Left cardiac atrium (tissue), 4 donors: ENCODE measurements at regions not wholly inside any gene's neighbourhood (a gene's known extent, or its start where the extent isn't known, plus 50 kb on each side); places are given as distances from the start of the nearest gene placed in this dataset.

ENCODE experiments used
- ATAC-seq, 2 donors: fragments of 200-7000 bp; cut with Tn5 transposase; one replicate each; pipeline ENCODE4 v1.9.1; 2020; ENCODE audit warnings: mild to moderate bottlenecking in 2 of 2, moderate library complexity in 2 of 2
- DNase-seq: peaks from one replicate; pipeline ENCODE4 v3.0.0-alpha.2; 2020
- intact Hi-C, 2 donors: fragments of 100-400 bp; cut with DNase I; formaldehyde crosslinking; loops; one replicate each; pipeline versions ENCODE4 v1.14.1 to v1.15.1; 2022 to 2023
- donor health status: DM: no; HTN: yes; CAD: no.
- donor health status: DM: no; HTN: yes; CAD: no; lungs with severe emphysema.
- donor health status: DM: yes; HTN: yes; CAD: no.
- donor health status: Dilated cardiomyopathy.

GRCh38 chr2:128622955-128623620 is 304.4 kb upstream of the HS6ST1 start:
- no peak for ATAC-seq
- intact Hi-C loops = no loop called here
- no peak for DNase-seq

- intact Hi-C loops = no loop called here
- DNase-seq = no peak
- no peak for ATAC-seq
Observed at GRCh38 chr2:128623776-128624761, 305.4 kb upstream of the HS6ST1 start.

- DNase-seq = no peak
Observed at GRCh38 chr2:128624956-128625355, 306.3 kb upstream of the HS6ST1 start.

DNA sequence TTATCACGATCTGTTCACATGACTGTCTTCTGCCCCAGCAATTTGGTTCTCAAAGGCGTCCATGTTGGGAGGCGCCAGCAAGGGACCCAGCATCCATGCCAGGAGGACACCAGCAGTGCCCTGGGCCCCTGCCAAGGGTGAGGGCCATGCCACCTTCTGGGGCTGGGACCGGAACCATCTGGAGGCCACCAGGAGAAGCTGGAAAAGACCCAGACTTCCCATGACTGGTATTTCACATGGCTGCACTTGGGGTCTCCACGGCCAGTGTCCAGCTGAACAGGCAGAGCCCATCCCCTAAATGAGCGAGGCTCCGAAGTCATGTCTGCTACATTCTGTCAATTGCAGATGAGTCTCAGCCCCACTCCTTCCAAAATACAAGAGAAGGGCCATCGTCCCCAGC is 306.8 kb upstream of the HS6ST1 start:
- intact Hi-C loops = no loop called here
- no peak for DNase-seq
- no peak for ATAC-seq

More at GRCh38 chr2:128624956-128625355, 306.3 kb upstream of the HS6ST1 start:
- no peak for ATAC-seq
- intact Hi-C loops = no loop called here

DNA sequence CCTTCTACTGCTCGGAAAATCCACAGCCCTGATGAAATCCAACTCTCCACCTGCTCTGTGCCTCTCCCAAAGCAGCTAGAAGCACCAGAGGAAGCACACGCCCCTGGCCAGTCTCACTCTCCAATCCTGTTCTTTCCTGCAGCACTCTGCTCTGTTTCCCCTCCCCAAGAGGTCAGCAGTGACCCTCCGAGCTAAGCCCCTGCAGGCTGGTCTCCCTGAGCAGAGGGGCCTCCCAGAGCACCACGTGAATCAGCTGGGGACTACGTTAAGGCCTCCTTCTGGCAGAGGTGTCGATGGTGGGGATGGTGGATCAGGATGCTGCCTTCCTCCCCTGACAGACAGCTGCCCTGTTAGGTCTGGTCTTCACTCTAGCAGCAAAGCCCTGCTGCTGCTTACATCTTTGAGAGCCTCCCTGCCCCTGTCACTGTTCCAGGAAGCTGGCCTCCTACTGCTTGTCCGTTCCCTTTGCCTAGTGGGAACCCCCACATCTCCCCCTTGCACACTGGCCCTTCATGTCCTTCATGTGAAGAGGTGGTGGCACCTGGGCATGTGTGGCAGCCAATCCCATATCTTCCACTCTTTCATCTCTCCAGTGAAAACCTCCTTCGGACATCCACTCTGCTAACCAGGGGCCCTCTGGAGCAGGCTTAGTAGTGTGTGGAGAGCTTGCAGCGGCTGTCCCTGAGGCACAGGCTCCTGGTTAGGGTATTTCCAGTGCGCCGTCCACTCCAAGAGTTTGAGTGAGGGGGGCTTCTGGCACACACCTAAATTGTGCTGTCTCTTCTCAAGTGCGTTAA is 307.5 kb upstream of the HS6ST1 start:
- ATAC-seq (no peak), DNase-seq (no peak)
- intact Hi-C loops = no loop called here

GRCh38 chr2:128626760-128627511 is 308.3 kb upstream of the HS6ST1 start:
- ATAC-seq (no peak), DNase-seq (no peak)
- intact Hi-C loops = no loop called here

- DNase-seq (no peak), ATAC-seq (no peak)
- intact Hi-C loops = no loop called here
Observed at GRCh38 chr2:128628206-128628605, 309.5 kb upstream of the HS6ST1 start.

DNA sequence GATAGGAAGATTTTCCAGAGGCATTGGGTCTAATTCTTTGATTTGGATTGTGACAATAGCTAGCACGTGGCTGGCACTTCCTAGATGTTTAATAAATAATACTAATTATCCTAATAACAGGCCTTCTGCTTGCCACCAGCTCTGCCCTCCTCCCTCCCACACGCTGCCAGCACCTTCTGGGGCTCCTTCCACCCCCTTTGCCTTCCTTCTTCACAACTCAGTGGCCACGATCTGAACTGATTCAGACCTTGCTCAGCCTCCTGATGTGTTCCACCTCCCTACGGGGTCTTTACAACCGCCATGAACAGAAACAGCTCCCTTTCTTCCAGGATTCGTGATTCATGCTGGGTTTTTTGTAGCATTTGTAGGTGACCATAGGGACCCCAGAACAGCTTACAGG is 310.3 kb upstream of the HS6ST1 start:
- intact Hi-C loops = no loop called here
- no peak for ATAC-seq
- no peak for DNase-seq

DNA sequence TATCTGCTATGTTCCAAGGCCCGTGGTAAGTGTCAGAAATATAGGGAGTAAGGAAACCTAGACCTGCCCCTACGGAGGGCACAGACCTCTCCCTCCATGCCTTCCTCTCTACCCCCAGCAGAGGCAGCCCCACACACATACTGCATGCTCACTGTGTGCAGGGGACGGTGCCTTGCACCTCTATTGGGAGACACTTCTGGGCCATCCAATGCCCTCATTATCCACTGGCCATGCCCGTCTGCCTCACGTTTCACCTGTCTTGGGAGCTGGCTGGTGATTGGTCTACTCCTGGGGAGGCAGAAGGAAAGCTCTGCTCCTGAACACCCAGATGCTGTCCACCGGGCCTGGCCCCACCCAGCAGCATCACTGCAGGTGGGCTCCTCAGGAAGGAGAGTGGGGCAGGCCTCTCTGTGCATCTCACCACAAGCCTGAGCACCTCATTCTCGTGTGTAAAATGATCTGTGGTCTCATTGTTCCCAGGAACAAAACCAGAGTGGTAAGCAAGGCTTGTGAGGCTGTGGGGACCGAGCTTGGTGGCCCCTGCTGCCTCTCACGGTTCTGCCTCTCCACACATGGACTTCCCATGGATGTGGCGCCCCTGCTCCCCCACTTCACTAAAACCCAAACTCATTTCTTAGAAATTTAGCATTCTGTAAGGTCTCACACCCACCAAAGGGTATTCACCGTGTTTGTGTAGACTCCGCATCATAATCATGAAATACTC is 312.5 kb upstream of the HS6ST1 start:
- no peak for ATAC-seq

DNA sequence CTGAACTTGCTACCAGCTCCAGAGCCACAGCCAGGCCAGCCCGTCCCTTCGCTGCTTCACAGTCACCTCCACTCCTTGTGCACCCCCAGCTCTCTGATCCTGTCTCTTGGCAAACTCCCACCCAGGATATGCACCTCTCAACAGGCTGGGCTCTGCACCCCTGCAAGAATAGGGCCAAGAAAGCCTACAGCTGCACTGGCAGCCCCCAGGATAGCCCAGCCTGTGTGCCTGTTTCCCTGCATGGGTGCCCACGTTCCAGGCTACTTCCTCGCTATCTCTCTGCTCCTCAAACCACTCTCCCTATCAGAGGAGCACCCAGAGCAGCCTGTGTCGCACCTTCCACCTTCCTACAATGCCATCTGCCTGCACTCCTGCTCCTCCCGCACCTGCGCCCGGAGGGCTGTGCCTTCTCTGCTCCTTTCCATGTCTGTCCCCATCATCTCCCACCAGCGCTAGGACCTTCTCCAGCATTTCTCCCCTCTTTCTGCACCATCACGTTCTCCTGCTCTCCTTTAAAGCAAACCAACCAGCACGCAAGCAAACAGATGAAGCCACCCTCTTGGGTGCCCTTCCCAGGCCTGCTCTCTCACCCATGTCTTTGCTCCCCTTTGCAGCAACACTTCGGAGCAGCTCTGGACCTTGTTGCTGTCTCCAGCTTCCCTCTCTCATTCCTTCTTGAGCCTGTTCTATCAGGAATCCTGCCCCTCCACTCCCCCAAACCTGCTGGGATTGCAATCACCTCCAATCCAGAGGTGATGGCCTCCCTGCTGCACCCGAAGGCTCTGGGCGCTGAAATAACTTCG is 313.2 kb upstream of the HS6ST1 start:
- no peak for DNase-seq
- no peak for ATAC-seq

More for the DNA sequence above, 312.5 kb upstream of the HS6ST1 start:
- intact Hi-C loops = no loop called here
- no peak for DNase-seq

DNA sequence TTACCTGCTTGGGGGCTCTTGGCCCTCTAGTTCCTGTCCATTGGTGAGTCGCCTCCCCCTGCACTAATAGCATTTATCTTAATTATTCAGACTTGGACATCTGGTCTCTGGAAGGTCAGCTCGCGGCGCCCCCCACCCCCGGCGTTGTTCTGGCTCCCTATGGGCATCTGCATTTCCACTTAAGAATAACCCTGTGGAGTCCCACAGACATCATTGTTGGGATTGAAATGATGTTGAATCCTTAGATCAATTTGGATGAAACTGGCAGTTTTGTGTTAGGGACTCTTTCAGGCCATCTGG is 313.8 kb upstream of the HS6ST1 start:
- intact Hi-C loops = no loop called here
- ATAC-seq = no peak
- no peak for DNase-seq

More for the DNA sequence above, 313.2 kb upstream of the HS6ST1 start:
- intact Hi-C loops = no loop called here

GRCh38 chr2:128633501-128633900 is 314.8 kb upstream of the HS6ST1 start:
- intact Hi-C loops = no loop called here
- ATAC-seq (no peak), DNase-seq (no peak)

GRCh38 chr2:128635361-128635900 is 316.8 kb upstream of the HS6ST1 start:
- intact Hi-C loops = no loop called here
- ATAC-seq (peak in 1 of 2 donors; percentile 43), DNase-seq (no peak)

- intact Hi-C loops = no loop called here
- ATAC-seq (no peak), DNase-seq (no peak)
Observed at GRCh38 chr2:128636802-128637147, 318.1 kb upstream of the HS6ST1 start.

GRCh38 chr2:128637481-128638155 is 318.9 kb upstream of the HS6ST1 start:
- no peak for DNase-seq
- ATAC-seq = no peak
- intact Hi-C loops = no loop called here

GRCh38 chr2:128638341-128639119 is 319.9 kb upstream of the HS6ST1 start:
- ATAC-seq = no peak
- no peak for DNase-seq
- intact Hi-C loops = no loop called here
